ENCODE measurements at regions not wholly inside any gene's neighbourhood (a gene's known extent, or its start where the extent isn't known, plus 50 kb on each side); places are given as distances from the start of the nearest gene placed in this dataset.

DNA sequence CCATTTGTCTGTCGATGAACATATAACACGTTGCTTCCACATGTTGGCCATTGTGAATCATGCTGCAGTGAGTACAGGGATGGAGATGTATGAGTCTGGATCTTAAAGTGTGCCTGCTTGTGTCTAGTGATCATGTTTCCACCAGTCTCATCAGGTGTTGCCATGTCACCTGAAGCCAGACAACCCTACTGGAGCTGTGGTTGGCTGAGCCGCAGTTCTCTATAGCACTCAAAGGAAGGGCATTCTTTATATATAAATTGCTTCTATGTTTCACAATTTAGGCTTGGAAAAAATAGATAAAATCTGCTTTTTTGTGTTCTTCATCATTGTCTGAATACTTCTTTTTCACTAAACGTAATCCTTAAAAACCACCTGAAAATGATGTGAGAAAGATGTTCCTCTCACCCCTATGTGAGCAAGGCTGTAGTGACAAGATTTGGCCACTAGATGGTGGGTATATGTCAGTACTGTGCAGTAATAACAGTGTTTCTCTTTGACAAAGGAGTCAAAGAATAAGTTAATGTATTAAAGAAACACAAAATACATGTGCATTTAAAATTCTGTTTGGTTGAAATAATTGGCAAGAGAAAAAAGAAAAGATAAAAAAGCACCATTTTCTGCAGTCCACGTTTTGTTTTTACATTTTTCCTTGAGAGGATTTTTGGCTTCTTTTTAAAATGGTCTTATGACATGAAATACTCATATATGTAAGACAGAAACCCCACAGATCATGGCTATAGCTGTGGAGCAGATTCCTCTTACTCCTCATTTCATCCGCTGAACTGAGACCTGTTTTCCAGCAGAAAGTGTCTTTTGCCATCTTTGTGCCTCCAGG, 394.5 kb upstream of the DPPA4 start:
- DNase-seq (ENCODE audit: low spot score): peak; percentile 36
- Histone ChIP-seq H3K27ac (ENCODE audit: low read depth in 1 of 2, low read length in 2 of 2) (no peak overlapping the region), H3K27me3 (ENCODE audit: control insufficient read depth in 4 of 4, insufficient read depth in 4 of 4, low read length in 3 of 4) (no peaks in the 10 kb centered on the region), H3K4me3 (ENCODE audit: low read depth in 1 of 3, low read length in 3 of 3) (no peak overlapping the region), H3K9me3 (ENCODE audit: control insufficient read depth in 4 of 4, low read length in 3 of 4) (no peaks in the 10 kb centered on the region), H3K36me3 (ENCODE audit: control insufficient read depth in 4 of 4, insufficient read depth in 3 of 4, low read depth in 1 of 4, low read length in 3 of 4) (no peaks in the 10 kb centered on the region), H3K4me1 (ENCODE audit: control insufficient read depth in 4 of 4, insufficient read depth in 4 of 4, low read length in 3 of 4) (no peaks in the 10 kb centered on the region), H3K9ac (ENCODE audit: low read depth in 1 of 2, low read length in 2 of 2) (no peak overlapping the region)
- TF ChIP-seq NR2F2 (IDR thresholded peaks at IDR 0.05) (no peak), FOXA2 (IDR thresholded peaks at IDR 0.05) (no peak), RAD21 (IDR thresholded peaks at IDR 0.05) (peak; percentile 91 to 92), HNF4G (IDR thresholded peaks at IDR 0.05) (no peak)
- TF ChIP-seq, protein P1, sequence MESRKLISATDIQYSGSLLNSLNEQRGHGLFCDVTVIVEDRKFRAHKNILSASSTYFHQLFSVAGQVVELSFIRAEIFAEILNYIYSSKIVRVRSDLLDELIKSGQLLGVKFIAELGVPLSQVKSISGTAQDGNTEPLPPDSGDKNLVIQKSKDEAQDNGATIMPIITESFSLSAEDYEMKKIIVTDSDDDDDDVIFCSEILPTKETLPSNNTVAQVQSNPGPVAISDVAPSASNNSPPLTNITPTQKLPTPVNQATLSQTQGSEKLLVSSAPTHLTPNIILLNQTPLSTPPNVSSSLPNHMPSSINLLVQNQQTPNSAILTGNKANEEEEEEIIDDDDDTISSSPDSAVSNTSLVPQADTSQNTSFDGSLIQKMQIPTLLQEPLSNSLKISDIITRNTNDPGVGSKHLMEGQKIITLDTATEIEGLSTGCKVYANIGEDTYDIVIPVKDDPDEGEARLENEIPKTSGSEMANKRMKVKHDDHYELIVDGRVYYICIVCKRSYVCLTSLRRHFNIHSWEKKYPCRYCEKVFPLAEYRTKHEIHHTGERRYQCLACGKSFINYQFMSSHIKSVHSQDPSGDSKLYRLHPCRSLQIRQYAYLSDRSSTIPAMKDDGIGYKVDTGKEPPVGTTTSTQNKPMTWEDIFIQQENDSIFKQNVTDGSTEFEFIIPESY (IDR thresholded peaks at IDR 0.05): no peak
- TF ChIP-seq, protein P2, sequence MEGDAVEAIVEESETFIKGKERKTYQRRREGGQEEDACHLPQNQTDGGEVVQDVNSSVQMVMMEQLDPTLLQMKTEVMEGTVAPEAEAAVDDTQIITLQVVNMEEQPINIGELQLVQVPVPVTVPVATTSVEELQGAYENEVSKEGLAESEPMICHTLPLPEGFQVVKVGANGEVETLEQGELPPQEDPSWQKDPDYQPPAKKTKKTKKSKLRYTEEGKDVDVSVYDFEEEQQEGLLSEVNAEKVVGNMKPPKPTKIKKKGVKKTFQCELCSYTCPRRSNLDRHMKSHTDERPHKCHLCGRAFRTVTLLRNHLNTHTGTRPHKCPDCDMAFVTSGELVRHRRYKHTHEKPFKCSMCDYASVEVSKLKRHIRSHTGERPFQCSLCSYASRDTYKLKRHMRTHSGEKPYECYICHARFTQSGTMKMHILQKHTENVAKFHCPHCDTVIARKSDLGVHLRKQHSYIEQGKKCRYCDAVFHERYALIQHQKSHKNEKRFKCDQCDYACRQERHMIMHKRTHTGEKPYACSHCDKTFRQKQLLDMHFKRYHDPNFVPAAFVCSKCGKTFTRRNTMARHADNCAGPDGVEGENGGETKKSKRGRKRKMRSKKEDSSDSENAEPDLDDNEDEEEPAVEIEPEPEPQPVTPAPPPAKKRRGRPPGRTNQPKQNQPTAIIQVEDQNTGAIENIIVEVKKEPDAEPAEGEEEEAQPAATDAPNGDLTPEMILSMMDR (IDR thresholded peaks at IDR 0.05; ENCODE audit: low read depth, low read length, missing input control): peak; percentile 94
- TF ChIP-seq, protein P3, sequence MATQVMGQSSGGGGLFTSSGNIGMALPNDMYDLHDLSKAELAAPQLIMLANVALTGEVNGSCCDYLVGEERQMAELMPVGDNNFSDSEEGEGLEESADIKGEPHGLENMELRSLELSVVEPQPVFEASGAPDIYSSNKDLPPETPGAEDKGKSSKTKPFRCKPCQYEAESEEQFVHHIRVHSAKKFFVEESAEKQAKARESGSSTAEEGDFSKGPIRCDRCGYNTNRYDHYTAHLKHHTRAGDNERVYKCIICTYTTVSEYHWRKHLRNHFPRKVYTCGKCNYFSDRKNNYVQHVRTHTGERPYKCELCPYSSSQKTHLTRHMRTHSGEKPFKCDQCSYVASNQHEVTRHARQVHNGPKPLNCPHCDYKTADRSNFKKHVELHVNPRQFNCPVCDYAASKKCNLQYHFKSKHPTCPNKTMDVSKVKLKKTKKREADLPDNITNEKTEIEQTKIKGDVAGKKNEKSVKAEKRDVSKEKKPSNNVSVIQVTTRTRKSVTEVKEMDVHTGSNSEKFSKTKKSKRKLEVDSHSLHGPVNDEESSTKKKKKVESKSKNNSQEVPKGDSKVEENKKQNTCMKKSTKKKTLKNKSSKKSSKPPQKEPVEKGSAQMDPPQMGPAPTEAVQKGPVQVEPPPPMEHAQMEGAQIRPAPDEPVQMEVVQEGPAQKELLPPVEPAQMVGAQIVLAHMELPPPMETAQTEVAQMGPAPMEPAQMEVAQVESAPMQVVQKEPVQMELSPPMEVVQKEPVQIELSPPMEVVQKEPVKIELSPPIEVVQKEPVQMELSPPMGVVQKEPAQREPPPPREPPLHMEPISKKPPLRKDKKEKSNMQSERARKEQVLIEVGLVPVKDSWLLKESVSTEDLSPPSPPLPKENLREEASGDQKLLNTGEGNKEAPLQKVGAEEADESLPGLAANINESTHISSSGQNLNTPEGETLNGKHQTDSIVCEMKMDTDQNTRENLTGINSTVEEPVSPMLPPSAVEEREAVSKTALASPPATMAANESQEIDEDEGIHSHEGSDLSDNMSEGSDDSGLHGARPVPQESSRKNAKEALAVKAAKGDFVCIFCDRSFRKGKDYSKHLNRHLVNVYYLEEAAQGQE (IDR thresholded peaks at IDR 0.05): no peak
- WGBS: 73% methylated on average over 6 of the region's 6 CpGs

DNA sequence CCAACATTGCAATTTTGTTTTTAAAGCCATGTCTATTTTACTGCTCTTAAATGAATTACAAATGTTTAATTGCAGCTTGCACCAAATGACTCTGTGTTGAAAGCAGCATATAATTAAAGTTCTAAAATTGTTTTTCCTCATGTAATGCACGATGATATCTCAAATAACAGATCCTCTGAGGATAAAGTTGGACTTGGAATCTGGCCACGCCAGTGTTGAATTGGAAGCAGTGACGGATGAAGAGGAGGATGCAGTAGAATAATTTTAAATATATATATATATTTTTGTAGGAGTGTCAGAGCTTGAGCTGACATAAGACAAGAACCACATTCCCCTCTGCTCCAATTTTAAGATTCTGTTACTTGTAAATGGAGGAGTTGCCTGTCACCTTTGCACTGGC, 406.6 kb upstream of the DPPA4 start:
- DNase-seq (ENCODE audit: low spot score): no peak
- Histone ChIP-seq H3K4me1 (ENCODE audit: control insufficient read depth in 4 of 4, insufficient read depth in 4 of 4, low read length in 3 of 4) (no peaks in the 10 kb centered on the region), H3K36me3 (ENCODE audit: control insufficient read depth in 4 of 4, insufficient read depth in 3 of 4, low read depth in 1 of 4, low read length in 3 of 4) (no peaks in the 10 kb centered on the region), H3K27me3 (ENCODE audit: control insufficient read depth in 4 of 4, insufficient read depth in 4 of 4, low read length in 3 of 4) (no peaks in the 10 kb centered on the region), H3K4me3 (ENCODE audit: low read depth in 1 of 3, low read length in 3 of 3) (no peak overlapping the region), H3K27ac (ENCODE audit: low read depth in 1 of 2, low read length in 2 of 2) (no peak overlapping the region), H3K9me3 (ENCODE audit: control insufficient read depth in 4 of 4, low read length in 3 of 4) (no peaks in the 10 kb centered on the region), H3K9ac (ENCODE audit: low read depth in 1 of 2, low read length in 2 of 2) (no peak overlapping the region)
- WGBS: 79% methylated on average over 3 of the region's 3 CpGs
- no peak for TF ChIP-seq SP1 (IDR thresholded peaks at IDR 0.05)
- no peak for TF ChIP-seq RAD21 (IDR thresholded peaks at IDR 0.05)

DNA sequence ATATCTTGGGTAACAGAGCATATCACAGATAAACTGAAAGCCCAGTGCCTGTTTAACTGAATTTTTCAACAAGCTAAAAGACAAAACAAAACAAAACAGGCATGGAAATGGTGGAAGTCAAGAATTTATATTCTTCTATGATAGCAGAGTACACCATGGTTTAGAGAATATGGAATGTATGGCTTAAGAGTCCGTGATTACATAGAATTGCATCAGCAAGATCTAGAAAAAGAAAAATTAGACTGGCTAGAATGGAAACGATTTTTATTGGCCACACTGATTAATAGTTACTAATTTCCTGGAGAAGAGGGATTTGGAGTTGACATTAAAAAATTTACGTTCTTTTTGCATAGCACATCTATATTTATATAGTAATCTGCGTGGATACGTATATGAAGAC, 435.2 kb upstream of the DPPA4 start:
- Histone ChIP-seq H3K4me3 (ENCODE audit: low read depth in 1 of 3, low read length in 3 of 3) (no peak overlapping the region), H3K27me3 (ENCODE audit: control insufficient read depth in 4 of 4, insufficient read depth in 4 of 4, low read length in 3 of 4) (no peaks in the 10 kb centered on the region), H3K36me3 (ENCODE audit: control insufficient read depth in 4 of 4, insufficient read depth in 3 of 4, low read depth in 1 of 4, low read length in 3 of 4) (no peaks in the 10 kb centered on the region), H3K27ac (ENCODE audit: low read depth in 1 of 2, low read length in 2 of 2) (no peak overlapping the region), H3K9me3 (ENCODE audit: control insufficient read depth in 4 of 4, low read length in 3 of 4) (no peaks in the 10 kb centered on the region), H3K4me1 (ENCODE audit: control insufficient read depth in 4 of 4, insufficient read depth in 4 of 4, low read length in 3 of 4) (no peaks in the 10 kb centered on the region), H3K9ac (ENCODE audit: low read depth in 1 of 2, low read length in 2 of 2) (no peak overlapping the region)
- 78% methylated on average over 5 of the region's 5 CpGs for WGBS
- no peak for DNase-seq (ENCODE audit: low spot score)
- TF ChIP-seq TAF1 (conservative IDR thresholded peaks at IDR 0.05) (no peak), FOXA2 (IDR thresholded peaks at IDR 0.05) (no peak), HNF4A (conservative IDR thresholded peaks at IDR 0.05) (no peak), RAD21 (IDR thresholded peaks at IDR 0.05) (no peak), EGR1 (IDR thresholded peaks at IDR 0.05; ENCODE audit: low read depth in 2 of 2) (no peak), FOXA1 (IDR thresholded peaks at IDR 0.05) (no peak), HNF4G (IDR thresholded peaks at IDR 0.05) (no peak), JUND (IDR thresholded peaks at IDR 0.05) (no peak)
- TF ChIP-seq, protein P1 (IDR thresholded peaks at IDR 0.05): no peak
- TF ChIP-seq, protein P2 (IDR thresholded peaks at IDR 0.05; ENCODE audit: low read depth, low read length, missing input control): no peak
- TF ChIP-seq, protein P4, sequence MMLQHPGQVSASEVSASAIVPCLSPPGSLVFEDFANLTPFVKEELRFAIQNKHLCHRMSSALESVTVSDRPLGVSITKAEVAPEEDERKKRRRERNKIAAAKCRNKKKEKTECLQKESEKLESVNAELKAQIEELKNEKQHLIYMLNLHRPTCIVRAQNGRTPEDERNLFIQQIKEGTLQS (IDR thresholded peaks at IDR 0.05): no peak
